Stimulated activated CD4-positive, alpha-beta T cell treated with anti-CD3 and anti-CD28 coated beads, Interleukin-2, amount 100 ng/mL, for 48 hours (primary cell): ENCODE measurements at regions not wholly inside any gene's neighbourhood (a gene's known extent, or its start where the extent isn't known, plus 50 kb on each side); places are given as distances from the start of the nearest gene placed in this dataset.
"Not testable (repeated sequence)": the region's sequence is repeated elsewhere in the genome, so short reads cannot be mapped to it uniquely, and the experiment has no call there.

Experiments used
- DNase-seq, 2 donors: peaks; one replicate each; pipeline ENCODE4 v3.0.0-alpha.2; 2020

DNA sequence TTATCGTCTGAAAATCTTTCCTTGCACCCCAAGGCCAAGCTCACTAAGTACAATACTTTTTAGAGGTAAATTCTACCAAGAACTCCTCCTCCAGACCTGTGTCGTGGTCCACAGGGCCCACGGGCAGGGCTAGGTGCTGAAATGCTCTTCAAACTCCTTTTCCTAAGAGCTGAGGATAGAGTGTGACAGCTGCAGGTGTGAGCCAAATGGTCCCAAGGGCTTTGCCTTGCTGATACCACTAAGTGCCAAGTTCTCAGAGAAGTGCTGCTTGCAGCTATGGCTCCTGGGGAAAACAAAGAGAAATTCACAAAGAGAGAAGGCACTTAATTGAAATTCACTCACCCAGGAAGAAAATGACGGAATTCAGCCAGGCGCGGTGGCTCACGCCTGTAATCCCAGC is 868.9 kb upstream of the AUTS2 start:
- no peak for DNase-seq

DNA sequence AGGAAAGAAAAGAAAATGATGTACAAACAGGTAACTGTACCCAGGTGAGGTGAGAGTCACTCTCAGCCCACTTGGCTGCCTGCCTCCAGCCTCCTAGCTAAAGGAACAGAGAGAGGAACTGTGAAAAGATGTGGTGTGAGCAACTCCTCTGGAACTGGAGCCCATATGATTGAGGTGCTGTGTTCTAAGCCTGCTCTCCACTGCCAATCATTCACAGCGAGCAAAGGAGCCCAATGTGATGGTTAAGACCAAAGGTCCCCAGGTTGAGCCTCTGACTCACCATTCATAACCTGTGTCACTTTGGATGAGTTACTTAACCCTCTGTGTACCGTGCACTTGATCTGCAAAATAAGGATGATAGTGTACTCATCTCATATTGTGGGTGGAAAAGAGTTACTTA is 868.1 kb upstream of the AUTS2 start:
- no peak for DNase-seq

DNA sequence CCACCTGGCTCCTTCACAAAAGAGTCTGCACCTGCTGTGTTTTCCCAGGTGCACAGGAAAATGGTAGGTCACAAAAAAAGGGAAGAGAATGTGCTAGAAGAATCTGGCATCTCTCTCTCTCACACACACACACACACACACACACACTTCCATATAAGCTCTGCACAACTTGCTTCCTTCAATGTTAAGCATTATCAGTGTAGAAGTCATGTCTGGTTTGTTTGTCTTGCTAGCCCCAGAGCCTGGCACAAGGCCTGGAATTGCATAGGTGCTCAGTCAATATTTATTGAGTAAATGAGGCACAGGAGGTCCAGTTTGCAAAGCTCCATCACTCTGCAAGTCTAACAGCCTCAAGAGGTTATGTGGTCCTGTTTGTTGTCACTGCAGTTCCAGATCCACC is 867.3 kb upstream of the AUTS2 start:
- no peak for DNase-seq

DNA sequence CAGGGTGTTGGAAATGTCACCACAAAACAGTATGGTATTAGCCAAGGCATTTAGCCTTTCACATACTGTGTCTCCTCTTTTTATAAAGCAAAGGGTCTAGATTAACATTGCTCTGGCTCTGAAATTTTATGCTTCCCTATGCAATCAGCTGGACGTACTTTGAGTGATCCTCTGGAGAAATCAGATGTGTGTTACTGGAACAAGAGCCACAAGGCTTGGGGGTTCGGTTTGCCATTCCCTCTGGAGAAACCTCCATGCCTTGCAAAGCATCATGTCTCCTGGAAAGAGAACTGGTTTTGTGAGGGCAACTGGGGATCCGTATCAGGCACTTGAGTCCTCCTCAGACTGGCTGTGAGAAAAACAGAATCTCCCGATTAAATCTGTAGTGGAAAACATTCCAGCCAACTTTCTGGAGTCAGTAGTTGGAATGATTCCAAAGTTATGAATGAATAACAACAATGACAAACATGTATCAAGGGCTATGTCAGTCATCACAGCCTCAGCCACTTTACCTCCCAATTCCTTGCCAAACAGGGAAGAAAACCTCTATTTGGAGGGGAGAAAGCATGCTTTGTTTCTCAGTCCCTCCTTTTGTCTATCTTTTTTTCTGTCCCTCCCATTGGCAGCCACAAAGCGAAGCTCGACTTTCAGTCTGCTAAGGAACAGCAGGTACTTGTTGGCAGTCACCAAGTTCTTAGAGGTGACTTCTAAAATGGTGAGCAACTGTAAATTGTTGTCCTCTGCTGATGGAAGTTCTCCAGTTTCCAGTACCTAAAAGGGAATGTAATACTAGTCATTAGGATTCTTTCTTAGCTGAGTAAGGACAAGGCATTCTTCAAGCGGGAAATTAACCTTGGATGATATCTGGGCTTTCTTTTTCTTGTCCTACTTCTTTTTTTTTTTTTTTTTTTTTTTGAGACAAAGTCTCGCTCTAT is 864.8 kb upstream of the AUTS2 start:
- no peak for DNase-seq

DNA sequence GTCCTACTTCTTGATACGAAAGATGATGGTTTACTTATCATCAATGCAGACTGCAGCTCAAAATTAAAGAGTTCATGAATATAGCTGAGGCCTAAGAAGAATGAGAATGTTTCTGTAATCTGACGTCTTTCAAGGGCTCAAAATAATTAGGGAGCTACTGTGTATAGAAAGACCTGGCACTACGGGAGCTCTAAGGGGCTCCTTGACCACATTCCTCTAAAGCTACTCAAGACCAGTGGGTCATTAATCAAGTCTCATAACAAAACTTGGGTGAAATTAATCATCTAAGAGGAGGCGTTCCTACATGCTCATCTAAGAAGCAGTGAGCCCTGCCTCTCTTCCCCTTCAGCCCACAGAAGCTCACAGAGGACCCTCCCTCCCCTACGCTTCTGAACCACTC is 863.8 kb upstream of the AUTS2 start:
- DNase-seq: no peak

DNA sequence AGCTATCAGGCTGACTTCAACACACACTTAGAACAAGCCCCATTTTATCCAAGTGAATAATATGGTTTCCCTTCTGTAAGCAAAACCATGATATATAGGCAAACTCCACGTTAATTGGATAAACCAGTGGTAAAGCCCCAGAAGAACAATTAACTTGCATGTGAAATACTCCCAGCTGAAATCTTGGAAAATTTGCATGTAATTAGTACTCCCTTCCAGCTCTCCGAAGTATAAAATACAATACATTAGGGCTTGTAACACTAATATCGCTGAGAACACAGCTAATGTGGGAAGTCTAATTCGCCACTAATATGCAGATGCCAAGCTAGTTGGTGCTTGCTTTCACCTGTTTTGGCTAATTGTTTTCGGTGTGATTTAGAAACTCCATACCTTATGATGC is 859.0 kb upstream of the AUTS2 start:
- no peak for DNase-seq

DNA sequence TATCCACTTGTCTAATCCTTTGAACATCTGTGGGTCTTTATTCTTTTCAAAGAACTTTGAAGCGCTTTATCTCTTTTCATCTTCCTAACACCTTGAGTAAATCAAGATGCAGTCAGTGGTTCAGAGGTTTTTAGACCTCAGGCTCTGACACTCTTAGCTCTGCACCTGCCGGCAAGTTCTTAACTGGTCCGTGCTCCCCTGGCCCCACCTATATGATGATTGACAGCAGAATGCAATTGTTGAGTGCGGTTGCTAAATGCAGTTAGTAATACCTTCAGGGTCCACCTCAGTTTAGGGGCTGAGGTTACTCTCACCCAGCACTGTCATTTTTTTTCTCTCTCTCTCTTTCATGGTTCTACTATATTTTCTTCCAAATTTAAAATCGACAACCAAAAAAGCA is 854.2 kb upstream of the AUTS2 start:
- DNase-seq: no peak

DNA sequence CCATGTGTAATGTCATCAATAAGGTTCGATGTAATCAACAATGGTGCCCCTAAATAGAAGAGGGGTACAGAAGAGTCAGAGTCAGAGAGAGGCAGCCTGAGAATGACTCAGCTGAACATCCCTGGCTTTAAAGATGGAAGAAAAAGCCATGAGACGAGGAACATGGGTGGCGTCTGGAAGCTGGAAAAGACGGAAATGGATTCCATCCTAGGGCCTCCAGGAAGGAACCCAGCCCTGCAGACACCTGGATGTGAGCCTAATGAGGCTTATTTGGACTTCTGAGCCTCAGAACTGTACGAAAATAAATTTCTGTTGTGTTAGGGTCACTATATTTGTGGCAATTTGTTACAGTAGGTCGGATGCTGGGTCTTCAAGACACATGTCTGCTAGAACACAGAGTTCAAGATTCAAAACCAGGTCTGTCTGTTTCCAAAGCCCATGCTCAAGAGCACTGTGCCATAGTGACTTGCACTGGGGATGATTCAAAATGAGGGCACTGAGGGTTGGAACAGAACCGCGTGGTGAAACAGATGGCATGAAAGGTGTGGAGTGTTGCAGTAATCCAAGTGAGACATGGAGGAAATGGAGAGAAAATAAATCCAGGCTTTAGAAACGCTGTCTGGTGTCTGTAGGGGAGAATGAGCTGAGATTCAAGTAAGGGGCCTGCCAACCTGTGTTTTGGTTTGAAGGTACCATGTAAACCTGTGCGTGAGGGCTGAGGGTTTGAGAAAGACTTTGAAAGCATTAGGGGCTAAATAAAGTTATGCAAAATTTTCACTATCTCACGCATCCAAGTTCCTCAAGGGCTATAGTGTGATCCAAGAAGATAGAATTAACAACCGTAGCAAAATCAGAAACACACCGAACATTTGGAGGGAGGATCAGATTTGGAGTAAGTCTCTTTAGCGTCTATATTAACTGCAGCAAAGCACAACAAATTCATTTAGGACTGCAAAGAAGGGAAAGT is 849.1 kb upstream of the AUTS2 start:
- no peak for DNase-seq

DNA sequence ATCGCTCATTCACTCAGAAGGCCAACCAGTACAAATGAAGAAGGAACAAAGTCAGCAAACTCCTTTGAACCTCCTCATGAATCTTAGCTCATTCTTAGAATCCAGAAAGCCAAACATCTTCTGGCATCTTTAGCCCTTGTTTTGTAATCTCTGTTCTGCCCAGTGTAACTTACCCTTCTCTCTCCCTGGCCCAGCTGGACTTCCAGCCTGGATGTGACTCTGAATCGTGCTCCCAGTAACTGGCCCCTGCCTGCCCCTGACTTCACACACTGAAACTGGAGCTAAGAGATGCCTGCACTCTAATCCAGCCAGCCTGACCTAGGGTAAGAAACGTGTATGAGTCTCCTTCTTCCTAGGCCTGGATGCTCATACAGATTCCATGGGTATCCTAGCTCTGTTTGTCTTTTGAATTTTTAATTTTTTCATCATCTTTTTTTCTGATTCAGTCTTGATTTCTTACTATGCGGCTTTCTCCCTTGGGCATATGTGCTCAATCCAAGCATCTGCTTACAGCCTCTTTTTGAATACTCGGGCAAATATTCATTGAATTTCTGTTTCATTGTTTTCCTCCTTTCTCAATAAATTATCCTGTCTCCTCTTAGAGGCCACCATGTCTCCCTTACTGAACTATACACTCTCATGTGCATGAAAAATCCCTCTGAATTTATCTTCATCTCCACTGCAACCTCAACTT is 845.6 kb upstream of the AUTS2 start:
- DNase-seq: no peak

DNA sequence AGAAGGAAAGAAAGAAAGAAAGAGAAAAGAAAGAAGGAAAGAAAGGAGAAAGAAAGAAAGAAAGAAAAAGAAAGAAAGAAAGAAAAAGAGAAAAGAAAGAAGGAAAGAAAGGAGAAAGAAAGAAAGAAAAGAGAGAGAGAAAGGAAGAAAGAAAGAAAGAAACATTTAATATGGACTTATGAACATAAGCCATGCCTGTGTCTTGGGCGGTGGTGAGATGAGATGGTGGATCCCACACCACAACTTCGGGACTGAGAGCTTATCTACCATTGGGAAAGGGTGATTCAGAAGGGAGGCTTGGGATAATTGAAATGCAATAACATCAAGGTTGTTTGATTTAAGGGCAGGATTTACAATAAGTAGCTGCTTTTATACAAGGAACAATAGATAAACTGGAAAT is 843.9 kb upstream of the AUTS2 start:
- no peak for DNase-seq

DNA sequence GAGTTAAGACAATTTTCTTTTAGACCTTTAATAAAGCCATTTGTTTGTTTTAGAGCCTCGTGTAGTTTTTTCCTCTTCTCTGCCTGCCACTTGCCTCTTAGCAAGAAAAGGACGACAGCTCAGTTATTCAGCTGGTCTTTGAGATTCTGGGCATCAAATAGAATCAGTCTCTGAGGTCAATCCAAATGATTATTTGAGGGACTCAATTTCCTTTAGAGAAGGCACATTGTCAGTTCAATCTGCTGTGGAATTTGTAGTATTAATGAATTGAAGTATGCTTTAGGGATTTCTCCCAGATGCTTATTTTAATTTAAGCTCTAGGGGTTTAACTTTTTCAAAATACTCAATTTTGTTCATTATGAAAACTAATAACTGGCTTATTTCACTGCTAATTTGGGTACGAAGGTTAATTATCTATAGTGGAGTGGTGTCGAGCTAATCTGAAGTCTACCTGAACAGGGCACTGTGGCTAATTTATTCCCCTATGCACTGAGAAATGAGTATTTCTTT is 841.2 kb upstream of the AUTS2 start:
- DNase-seq: no peak

DNA sequence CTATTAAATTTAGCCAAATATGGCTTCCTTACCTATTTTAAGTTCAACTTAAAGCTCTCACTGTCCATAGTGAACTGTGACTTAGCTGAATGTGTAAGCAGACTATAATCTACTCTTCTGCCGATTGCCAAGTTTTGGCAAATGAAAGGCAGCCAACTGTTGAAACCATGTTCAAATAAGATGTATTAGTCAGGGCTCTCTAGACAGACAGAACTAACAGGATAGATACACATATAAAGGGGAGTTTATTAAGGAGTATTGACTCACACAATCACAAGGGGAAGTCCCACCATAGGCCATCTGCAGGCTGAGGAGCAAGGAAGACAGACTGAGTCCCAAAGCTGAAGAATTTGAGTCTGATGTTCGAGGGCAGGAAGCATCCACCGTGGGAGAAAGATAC is 837.7 kb upstream of the AUTS2 start:
- no peak for DNase-seq

DNA sequence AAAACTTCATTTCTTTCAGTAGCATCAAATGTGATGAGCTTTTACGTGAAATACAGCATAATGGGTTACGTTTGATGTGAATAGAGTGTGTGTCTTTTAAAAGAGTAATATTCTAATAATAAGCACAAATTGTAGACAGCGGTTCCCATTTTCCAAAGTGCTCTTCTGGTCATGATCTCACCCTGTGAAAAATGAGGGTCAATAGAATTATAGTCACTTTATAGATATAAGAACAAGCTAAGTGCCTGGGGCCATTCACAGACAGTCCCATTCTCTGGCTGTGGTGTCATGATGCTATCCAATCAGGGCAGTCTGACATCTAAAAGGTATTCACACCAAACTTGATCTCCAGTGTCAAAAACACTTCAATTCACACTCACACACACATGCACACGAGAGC is 830.8 kb upstream of the AUTS2 start:
- no peak for DNase-seq

DNA sequence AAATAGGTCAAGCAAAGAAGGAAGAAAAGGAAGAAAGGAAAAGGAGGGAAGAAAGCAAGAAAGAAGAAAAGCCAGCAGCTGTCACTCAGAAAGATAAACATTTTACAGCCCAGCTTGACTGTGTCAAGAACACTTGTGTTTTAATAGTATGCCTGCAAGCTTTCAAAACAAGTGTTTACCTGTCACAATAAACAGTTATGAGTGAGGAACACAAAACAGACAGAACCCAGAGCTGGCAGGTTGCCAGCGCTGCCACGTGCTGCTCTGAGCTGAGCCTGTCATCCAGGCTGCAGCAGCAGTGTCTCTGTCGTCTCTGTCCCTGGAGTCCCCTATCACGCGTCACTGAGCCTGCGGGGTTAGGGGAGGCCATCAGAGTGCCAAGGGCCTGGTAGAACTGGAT is 827.6 kb upstream of the AUTS2 start:
- no peak for DNase-seq

DNA sequence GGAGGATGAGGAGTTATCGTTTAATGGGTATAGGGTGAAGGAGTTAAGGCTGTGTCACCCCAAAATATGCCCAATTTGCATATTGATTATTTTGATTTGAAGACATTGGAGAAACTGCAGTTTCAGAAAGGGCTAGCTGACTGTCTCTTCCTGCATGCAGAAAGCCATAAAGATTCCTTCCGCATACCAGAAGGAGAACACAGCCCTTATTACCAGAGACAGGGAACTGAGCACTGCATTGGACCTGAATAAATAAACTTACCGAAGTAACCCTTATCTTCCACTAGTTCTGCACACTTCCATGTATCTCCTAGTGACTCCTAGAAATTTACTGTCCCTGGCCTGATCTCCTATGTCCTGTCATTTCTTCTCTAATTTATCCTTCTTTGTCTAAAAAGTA is 821.9 kb upstream of the AUTS2 start:
- no peak for DNase-seq

DNA sequence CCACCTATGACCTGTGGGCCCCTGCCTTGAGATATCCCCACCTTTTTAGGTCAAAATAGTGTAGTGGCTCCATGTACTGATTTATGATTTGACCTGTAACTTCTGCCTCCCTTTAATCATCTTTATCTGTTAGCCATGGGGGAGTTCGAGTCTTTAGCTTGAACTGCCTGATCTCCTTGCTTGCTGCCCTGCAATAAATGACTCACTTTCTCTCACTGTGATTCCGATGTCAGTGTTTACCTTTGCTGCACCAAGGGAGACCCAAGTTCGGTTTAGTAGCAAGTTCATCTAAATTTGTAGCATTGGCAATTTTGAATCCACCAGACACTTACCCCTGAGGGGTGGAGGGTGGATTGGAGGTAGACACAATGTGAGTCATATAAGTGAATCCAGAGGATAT is 814.6 kb upstream of the AUTS2 start:
- DNase-seq: no peak

DNA sequence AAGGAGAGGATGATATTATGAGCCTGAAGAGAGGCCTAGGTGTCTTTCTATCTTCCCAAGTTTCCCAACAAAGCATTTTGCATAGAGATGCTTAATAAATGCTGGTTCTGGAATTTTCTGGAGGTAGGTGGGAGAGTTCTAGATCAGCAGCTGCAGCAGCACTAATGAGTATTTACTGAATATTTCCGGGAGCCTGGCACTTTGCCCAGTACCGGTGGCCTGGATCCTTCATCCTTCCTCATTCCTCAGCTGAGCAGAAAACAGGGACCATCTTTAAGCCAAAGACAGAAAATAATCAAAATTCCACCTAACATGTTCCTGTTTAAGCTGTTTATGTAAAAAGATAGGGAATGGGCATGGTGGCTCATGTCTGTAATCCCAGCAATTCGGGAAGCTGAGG is 813.2 kb upstream of the AUTS2 start:
- DNase-seq: no peak

DNA sequence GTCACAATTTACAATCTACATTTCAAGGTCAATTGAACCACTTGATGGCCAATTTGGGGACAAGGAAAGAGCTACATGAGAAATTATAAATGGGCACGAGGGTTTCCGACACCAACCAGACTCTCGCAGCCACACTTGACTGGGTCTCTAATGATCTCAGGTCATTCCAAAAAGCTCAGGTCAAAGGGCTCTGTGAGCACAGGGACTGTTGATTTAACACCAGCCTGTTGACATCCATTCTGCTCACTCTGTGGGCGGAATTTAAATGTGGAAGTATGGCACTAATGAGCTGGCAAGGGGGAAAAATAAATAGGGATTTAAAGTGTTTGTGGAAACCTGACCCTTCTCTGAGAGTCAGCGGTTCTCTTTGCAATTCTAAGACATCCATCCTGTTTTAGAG is 810.7 kb upstream of the AUTS2 start:
- no peak for DNase-seq

DNA sequence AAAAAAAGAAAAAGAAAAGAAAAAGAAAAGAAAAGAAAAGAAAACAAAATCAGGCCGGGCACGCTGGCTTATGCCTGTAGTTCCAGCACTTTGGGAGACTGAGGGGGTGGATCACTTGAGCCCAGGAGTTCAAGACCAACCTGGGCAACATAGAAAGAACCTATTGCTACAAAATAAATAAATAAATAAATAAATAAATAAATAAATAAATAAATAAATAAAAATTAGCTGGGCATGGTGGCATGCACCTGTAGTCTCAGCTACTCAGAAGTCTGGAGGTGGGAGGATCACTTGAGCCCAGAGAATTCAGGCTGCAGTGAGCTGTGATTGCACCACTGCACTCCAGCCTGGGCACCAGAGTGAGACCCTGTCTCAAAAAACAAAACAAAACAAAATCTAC is 809.7 kb upstream of the AUTS2 start:
- not testable (repeated sequence) for DNase-seq

DNA sequence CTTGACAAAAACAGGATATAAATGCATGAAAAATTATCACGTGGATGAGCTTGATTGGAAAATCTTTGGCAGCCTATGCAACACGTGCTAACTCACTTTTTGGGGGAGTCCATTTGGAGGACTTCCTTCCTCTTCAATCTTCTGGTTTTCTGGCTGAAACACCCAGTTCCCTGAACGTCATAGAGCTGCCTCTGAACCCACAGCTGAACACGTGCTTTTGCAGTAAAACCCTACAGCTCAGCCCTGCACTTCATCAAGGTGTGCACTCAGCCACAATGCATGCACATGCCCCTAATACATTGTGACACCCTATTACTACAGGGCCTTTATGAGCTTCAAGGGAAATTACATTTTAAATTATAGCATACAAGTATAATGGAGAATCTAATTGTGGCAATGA is 808.7 kb upstream of the AUTS2 start:
- DNase-seq: no peak

DNA sequence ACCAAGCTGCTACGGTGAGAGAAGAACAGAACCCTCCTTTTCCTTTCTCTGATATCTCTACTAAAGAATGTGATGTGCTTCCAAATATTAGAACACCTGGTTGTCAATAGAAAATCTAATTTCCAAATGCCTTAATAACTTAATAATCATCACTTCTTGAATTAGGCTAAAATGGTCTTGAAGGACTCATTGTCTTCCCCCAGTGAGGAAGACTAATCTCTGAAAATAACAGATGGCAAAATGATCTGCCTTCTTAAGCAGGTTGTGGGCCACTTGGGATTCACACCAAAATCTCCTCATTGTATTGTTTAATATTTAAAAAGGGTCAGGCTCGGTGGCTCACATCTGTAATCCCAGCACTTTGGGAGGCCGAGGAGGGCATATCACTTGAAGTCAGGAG is 805.9 kb upstream of the AUTS2 start:
- no peak for DNase-seq

DNA sequence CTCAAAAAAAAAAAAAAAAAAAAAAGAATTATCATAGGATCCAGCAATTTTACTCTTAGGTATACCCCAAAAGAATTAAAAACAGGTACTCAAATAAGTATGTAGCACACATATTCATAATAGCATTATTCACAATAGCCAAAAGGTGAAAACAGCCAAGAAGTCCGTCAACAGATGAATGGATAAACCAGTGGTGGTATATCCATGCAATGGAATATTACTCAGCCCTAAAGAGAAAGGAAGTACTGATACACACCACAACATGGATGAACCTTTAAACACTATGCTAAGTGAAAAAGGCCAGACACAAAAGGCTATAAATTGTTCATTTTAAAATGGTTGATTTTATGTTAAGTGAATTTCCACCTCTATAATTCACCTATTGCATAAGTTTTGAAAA is 804.8 kb upstream of the AUTS2 start:
- DNase-seq: no peak

DNA sequence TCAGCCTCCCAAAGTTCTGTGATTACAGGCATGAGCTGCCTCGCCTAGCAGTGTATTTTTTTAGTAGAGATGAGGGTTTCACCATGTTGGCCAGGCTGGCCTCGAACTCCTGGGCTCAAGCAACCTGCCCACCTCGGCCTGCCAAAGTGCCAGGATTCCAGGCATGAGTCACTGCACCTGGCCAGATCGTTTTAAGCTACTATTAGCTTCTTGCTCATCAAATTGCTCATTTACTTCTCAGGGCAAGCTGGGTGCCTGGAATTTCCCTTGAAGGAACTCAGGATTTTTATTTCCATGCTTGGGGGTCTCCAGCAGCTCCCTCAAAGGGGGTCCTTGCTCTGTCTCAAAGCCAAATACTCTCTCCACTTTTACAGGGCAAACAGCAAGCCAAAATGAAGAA is 798.0 kb upstream of the AUTS2 start:
- DNase-seq: no peak
